Gastrocnemius medialis (tissue), 4 donors: ENCODE measurements at regions not wholly inside any gene's neighbourhood (a gene's known extent, or its start where the extent isn't known, plus 50 kb on each side); places are given as distances from the start of the nearest gene placed in this dataset.

Experiments used
- ATAC-seq, 2 donors: fragments of 150-250 bp; one replicate each; pipeline ENCODE4 v1.9.1; 2016
- DNase-seq, 2 donors: peaks; one replicate each; pipeline ENCODE4 v3.0.0-alpha.2; 2019
- H3K27ac ChIP-seq, 4 donors: fragments of 200-600 bp; sonication (generic); 1 replicate in 1 of 4; 2 replicates in 3 of 4; pipeline ENCODE4 v1.5.1; 2016 to 2018; ENCODE audit warnings: mild to moderate bottlenecking in 2 of 4, moderate library complexity in 1 of 4
- H3K27me3 ChIP-seq, 3 donors: fragments of 200-600 bp; sonication (generic) in 2 of 3; 1 replicate in 1 of 3; 2 replicates in 2 of 3; pipeline versions ENCODE4 v1.5.1 to v1.6.0; 2016 to 2019; ENCODE audit warnings: mild to moderate bottlenecking in 1 of 3, moderate library complexity in 1 of 3
- H3K36me3 ChIP-seq, 2 donors: fragments of 200-600 bp; sonication (generic) in 1 of 2; one replicate each; pipeline ENCODE4 v1.5.1; 2017 to 2018
- H3K4me1 ChIP-seq, 2 donors: fragments of 200-600 bp; sonication (generic) in 1 of 2; one replicate each; pipeline ENCODE4 v1.5.1; 2016 to 2017; ENCODE audit warnings: mild to moderate bottlenecking in 2 of 2
- H3K4me3 ChIP-seq, 4 donors: fragments of 200-600 bp; sonication (generic) in 3 of 4; 1 replicate in 1 of 4; 2 replicates in 3 of 4; pipeline ENCODE4 v1.5.1; 2016 to 2019; ENCODE audit warnings: mild to moderate bottlenecking in 2 of 4
- H3K9me3 ChIP-seq, 3 donors: fragments of 200-600 bp; sonication (generic) in 2 of 3; 1 replicate in 1 of 3; 2 replicates in 2 of 3; pipeline ENCODE4 v1.5.1; 2016 to 2019
- POLR2A ChIP-seq, 2 donors: fragments of 450-650 bp; IDR thresholded peaks; one replicate each; pipeline ENCODE4 v1.6.1; 2017; ENCODE audit warnings: antibody characterized with exemption in 2 of 2, mild to moderate bottlenecking in 2 of 2, moderate library complexity in 2 of 2
- in situ Hi-C, 4 donors: fragments of 200-750 bp; cut with MboI; loops; one replicate each; pipeline versions ENCODE4 v1.15.0 to v1.8.0; 2017; ENCODE audit warnings: low sequenced_read_pairs in 4 of 4
- intact Hi-C: fragments of 100-400 bp; cut with DNase I; formaldehyde crosslinking; loops from one replicate; pipeline ENCODE4 v1.15.1; 2023; ENCODE audit warnings: low total_unique reads
- TF ChIP-seq, protein P1 (sequence below), 5 experiments: fragments of 450-650 bp in 3 of 5; fragments of 200-600 bp in 2 of 5; sonication (generic) in 2 of 5; IDR thresholded peaks in 4 of 5; conservative IDR thresholded peaks in 1 of 5; 1 replicate in 4 of 5; 2 replicates in 1 of 5; pipeline ENCODE4 v1.5.1; 2016 to 2019; ENCODE audit warnings: antibody characterized with exemption in 5 of 5, mild to moderate bottlenecking in 3 of 5, moderate library complexity in 3 of 5

DNA sequence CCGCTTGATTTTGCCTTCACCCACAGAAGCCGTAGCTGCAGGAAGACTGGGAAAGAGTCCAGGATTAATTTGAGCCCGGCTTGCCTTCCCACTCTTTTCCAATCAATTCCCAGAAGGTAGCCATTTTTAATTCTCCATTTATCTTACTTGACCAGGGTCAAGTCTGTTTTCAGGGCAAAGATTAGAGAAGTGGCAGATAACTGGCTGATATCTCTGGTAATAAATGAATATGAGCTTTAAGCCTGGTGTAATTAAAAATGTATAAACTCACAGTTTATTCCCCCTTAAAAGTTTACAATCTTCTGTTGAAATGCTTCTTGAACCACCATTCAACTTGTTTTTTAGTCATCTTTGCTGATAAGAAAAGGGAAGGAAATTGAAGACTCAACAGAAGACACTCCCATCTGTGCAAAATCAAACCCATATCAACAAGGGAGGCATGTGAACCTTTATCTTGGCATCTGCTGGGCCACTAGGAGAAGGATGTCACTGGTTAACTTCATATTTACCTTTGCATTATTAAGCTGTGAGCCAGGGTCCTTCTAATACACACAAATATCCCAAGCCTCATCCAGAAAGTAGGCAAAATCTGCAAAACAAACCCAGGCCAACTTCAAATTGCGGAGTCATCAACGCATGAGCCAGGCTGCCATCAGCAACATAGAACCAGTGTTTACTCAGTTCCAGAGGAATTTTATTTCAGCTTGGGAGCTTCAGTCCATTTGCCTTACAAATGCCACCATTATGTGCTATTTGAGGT, 314.6 kb upstream of the MAF start:
- no peak for ATAC-seq
- H3K27me3 ChIP-seq, result no peaks in the 10 kb centered on the region
- in situ Hi-C loops, result no loop called here
- no peaks in the 10 kb centered on the region for H3K9me3 ChIP-seq
- no peak for DNase-seq
- no peak overlapping the region for H3K4me3 ChIP-seq
- no peaks in the 10 kb centered on the region for H3K4me1 ChIP-seq
- intact Hi-C loops, result no loop called here
- H3K36me3 ChIP-seq, result no peaks in the 10 kb centered on the region
- TF ChIP-seq, protein P1, sequence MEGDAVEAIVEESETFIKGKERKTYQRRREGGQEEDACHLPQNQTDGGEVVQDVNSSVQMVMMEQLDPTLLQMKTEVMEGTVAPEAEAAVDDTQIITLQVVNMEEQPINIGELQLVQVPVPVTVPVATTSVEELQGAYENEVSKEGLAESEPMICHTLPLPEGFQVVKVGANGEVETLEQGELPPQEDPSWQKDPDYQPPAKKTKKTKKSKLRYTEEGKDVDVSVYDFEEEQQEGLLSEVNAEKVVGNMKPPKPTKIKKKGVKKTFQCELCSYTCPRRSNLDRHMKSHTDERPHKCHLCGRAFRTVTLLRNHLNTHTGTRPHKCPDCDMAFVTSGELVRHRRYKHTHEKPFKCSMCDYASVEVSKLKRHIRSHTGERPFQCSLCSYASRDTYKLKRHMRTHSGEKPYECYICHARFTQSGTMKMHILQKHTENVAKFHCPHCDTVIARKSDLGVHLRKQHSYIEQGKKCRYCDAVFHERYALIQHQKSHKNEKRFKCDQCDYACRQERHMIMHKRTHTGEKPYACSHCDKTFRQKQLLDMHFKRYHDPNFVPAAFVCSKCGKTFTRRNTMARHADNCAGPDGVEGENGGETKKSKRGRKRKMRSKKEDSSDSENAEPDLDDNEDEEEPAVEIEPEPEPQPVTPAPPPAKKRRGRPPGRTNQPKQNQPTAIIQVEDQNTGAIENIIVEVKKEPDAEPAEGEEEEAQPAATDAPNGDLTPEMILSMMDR (IDR thresholded peaks at IDR 0.05 in 4 of 5, conservative IDR thresholded peaks at IDR 0.05 in 1 of 5), result no peak
- TF ChIP-seq POLR2A (IDR thresholded peaks at IDR 0.05), result no peak
- H3K27ac ChIP-seq, result no peak overlapping the region

DNA sequence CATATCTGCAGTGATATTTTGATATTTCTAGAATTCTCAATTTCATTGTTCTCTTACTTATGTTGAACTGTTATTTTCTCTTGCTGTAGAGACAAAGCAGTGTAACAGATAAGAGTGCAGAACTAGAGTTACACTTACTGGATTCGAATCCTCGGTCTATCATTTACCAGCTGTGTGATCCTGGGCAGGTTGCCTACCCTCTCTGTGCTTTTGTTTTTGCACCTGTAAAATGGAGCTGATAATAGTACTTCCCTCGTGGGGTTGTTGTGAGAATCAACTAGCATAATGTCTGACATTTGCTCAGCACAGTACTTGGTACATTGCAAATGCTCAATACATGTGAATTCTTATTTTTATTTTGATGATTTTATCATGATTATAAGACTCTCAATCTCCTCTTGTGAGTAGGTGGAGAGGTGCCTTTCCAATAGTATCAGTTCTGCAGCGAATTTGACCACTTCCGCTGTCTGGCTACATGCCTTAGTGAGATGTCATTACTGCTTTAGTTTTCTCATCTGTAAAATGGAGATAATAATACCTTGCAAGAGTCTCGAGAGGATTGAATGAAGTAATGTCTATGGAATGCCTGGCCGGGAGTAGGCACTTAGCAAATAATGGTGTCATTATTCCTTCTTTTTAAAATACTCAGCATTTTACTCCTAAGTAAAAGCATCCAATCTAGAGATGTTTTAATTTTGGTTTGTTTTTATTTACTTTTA, 312.2 kb upstream of the MAF start:
- ATAC-seq (no peak), DNase-seq (no peak)
- in situ Hi-C loops, result no loop called here
- intact Hi-C loops, result no loop called here
- no peak overlapping the region for H3K4me3 ChIP-seq
- H3K4me1 ChIP-seq, result no peaks in the 10 kb centered on the region
- H3K27ac ChIP-seq, result no peak overlapping the region
- H3K36me3 ChIP-seq, result no peaks in the 10 kb centered on the region
- no peak for TF ChIP-seq POLR2A (IDR thresholded peaks at IDR 0.05)
- TF ChIP-seq, protein P1 (IDR thresholded peaks at IDR 0.05 in 4 of 5, conservative IDR thresholded peaks at IDR 0.05 in 1 of 5), result no peak
- no peaks in the 10 kb centered on the region for H3K9me3 ChIP-seq
- H3K27me3 ChIP-seq, result no peaks in the 10 kb centered on the region

DNA sequence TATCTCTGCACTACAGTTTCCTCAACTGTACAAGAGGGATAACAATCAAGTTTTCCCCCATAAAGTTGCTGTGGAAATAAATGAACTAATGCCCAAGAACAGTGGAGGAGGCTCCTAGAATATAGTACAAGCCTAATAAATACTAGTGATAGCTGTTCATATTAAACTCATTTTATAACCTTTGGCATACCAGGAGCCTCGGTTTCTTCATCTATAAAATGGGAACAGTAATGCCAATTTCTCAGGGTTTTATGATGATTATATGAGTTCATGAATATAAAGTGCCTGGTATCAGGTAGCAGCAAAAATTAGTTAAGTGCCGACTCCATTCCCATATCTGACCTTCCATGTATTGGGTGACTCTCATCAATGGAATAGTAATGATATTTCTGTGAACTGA, 311.1 kb upstream of the MAF start:
- no peaks in the 10 kb centered on the region for H3K36me3 ChIP-seq
- intact Hi-C loops (no loop called here), in situ Hi-C loops (no loop called here)
- no peak overlapping the region for H3K4me3 ChIP-seq
- no peaks in the 10 kb centered on the region for H3K27me3 ChIP-seq
- DNase-seq, result no peak
- H3K9me3 ChIP-seq, result no peaks in the 10 kb centered on the region
- no peak for ATAC-seq
- no peaks in the 10 kb centered on the region for H3K4me1 ChIP-seq
- H3K27ac ChIP-seq, result no peak overlapping the region
- TF ChIP-seq, protein P1 (IDR thresholded peaks at IDR 0.05 in 4 of 5, conservative IDR thresholded peaks at IDR 0.05 in 1 of 5), result no peak
- no peak for TF ChIP-seq POLR2A (IDR thresholded peaks at IDR 0.05)

DNA sequence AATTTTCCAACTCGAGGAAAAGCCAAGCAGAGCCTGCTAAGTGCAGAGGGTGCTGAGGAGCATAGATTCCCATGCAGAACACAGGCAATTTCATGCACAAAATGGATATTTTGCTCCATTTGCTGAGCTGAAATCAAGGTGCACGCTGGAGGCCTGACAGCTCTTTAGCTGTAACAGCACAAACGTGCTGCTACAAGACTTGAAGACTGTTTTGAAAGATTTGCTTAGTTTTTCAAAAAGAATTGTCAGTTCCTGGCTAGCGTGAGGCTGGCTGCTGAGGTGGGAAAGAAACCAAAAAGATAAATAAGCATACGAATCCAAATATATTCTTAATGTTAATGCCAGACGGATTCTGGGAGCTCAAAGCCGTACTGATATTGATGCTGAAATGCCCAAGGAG, 309.0 kb upstream of the MAF start:
- no peak for DNase-seq
- Histone ChIP-seq H3K27me3 (no peaks in the 10 kb centered on the region), H3K36me3 (no peaks in the 10 kb centered on the region), H3K4me3 (no peak overlapping the region), H3K4me1 (no peaks in the 10 kb centered on the region), H3K9me3 (no peaks in the 10 kb centered on the region), H3K27ac (no peak overlapping the region)
- TF ChIP-seq, protein P1 (IDR thresholded peaks at IDR 0.05 in 4 of 5, conservative IDR thresholded peaks at IDR 0.05 in 1 of 5), result no peak
- no peak for TF ChIP-seq POLR2A (IDR thresholded peaks at IDR 0.05)
- intact Hi-C loops (no loop called here), in situ Hi-C loops (no loop called here)
- ATAC-seq, result no peak
